K562 (cell line): ENCODE measurements at regions not wholly inside any gene's neighbourhood (a gene's known extent, or its start where the extent isn't known, plus 50 kb on each side); places are given as distances from the start of the nearest gene placed in this dataset.

Experiments
- ATAC-seq: fragments of 200-7000 bp; cut with Tn5 transposase; 3 replicates; pipeline ENCODE4 v1.9.1; 2020; ENCODE audit warnings: moderate library complexity
- BruUV-seq: library from RNA; stranded (reverse); fragments of 400-500 nt; replicated peaks from 2 replicates; lab custom pipeline; 2021; lab: Mats Ljungman, UMichigan
- CTCF ChIA-PET: fragments of 300-600 bp; formaldehyde crosslinking; extraction: SDS; loops from one replicate; lab custom pipeline; 2021; ENCODE audit warnings: low intra/inter-chr PET ratio; lab: Yijun Ruan, JAX
- POLR2A ChIA-PET: fragments of 300-600, 350-650 bp; sonication (Branson Sonifier 250); formaldehyde crosslinking; extraction: SDS; loops from one replicate; lab custom pipeline; 2021; ENCODE audit warnings: antibody characterized with exemption, inconsistent platforms; lab: Yijun Ruan, JAX
- DNase-seq, 4 experiments: peaks; one replicate each; pipeline versions ENCODE4 v3.0.0 to v3.0.0-alpha.2; 2011 to 2018; ENCODE audit warnings: low spot score in 3 of 4, mixed read lengths in 3 of 4; ENCODE audit errors: extremely low read depth in 1 of 4
- FAIRE-seq: peaks from 2 replicates; lab custom pipeline; 2011; peaks lifted over from hg19 to GRCh38; lab: Jason Lieb, UNC
- H2AFZ ChIP-seq: 2 replicates; pipeline ENCODE4 v1.6.0; 2011; ENCODE audit warnings: low read depth, low read length, control low read depth, inconsistent platforms
- H3K27ac ChIP-seq: fragments of 200-600 bp; 3 replicates; pipeline ENCODE4 v1.8.0; 2011; ENCODE audit warnings: low read depth, mild to moderate bottlenecking, control low read depth, inconsistent platforms, low read length, moderate library complexity, mixed read lengths; ENCODE audit errors: extremely low read depth
- H3K27me3 ChIP-seq, 2 experiments: fragments of 300-600 bp in 1 of 2; 2 replicates in 1 of 2; 3 replicates in 1 of 2; pipeline versions ENCODE4 v1.6.0 to v1.8.0; 2011; ENCODE audit warnings: inconsistent platforms in 2 of 2, low read length in 2 of 2, mild to moderate bottlenecking in 1 of 2, mixed read lengths in 1 of 2, moderate library complexity in 1 of 2; ENCODE audit not compliant: control insufficient read depth in 2 of 2, insufficient read depth in 2 of 2
- H3K36me3 ChIP-seq: fragments of 300-600 bp; 3 replicates; pipeline ENCODE4 v1.8.0; 2011; ENCODE audit warnings: mild to moderate bottlenecking, low read length, inconsistent platforms; ENCODE audit not compliant: control insufficient read depth, insufficient read depth
- H3K4me1 ChIP-seq, 2 experiments: fragments of 200-600 bp in 1 of 2; replicated peaks in 1 of 2; 2 replicates in 1 of 2; 3 replicates in 1 of 2; pipeline versions ENCODE4 v1.5.1 to v1.8.0; 2011; ENCODE audit warnings: inconsistent platforms in 2 of 2, low read length in 2 of 2, mild to moderate bottlenecking in 1 of 2, mixed read lengths in 1 of 2, moderate library complexity in 1 of 2; ENCODE audit not compliant: control insufficient read depth in 2 of 2, insufficient read depth in 2 of 2
- H3K4me2 ChIP-seq: 2 replicates; pipeline ENCODE4 v1.6.1; 2011; ENCODE audit warnings: low read length, control low read depth, inconsistent platforms, mixed read lengths; ENCODE audit not compliant: insufficient read depth
- H3K4me3 ChIP-seq: fragments of 200-600 bp; sonication (generic), shearing (Covaris generic); 2 replicates; pipeline ENCODE4 v1.5.1; 2016; ENCODE audit warnings: control low read depth, inconsistent platforms
- H3K79me2 ChIP-seq: fragments of 200-600 bp; 3 replicates; pipeline ENCODE4 v1.8.0; 2011; ENCODE audit warnings: low read length, inconsistent platforms; ENCODE audit not compliant: control insufficient read depth, insufficient read depth
- H3K9ac ChIP-seq, 2 experiments: 2 replicates each; pipeline versions ENCODE4 v1.6.0 to v1.6.1; 2011; ENCODE audit warnings: low read depth in 2 of 2, low read length in 2 of 2, control low read depth in 1 of 2, inconsistent platforms in 1 of 2, mild to moderate bottlenecking in 1 of 2, mixed read lengths in 1 of 2; ENCODE audit not compliant: insufficient read depth in 1 of 2
- H3K9me1 ChIP-seq: one replicate; pipeline ENCODE4 v1.6.0; 2011; ENCODE audit warnings: inconsistent platforms, mild to moderate bottlenecking, low read length, moderate library complexity; ENCODE audit not compliant: control insufficient read depth, insufficient read depth
- H3K9me3 ChIP-seq: replicated peaks from 2 replicates; pipeline ENCODE4 v1.5.1; 2011; ENCODE audit warnings: low read depth, low read length, inconsistent platforms; ENCODE audit not compliant: control insufficient read depth, insufficient read depth
- H4K20me1 ChIP-seq: replicated peaks from 2 replicates; pipeline ENCODE4 v1.6.1; 2011; ENCODE audit warnings: low read length, inconsistent platforms, mixed read lengths; ENCODE audit not compliant: control insufficient read depth, insufficient read depth
- ATF2 ChIP-seq: sonication (generic); formaldehyde crosslinking; IDR thresholded peaks from 2 replicates; pipeline ENCODE4 v1.8.1; 2022; ENCODE audit warnings: missing genetic modification reagents
- BCOR ChIP-seq: fragments of 450-650 bp; IDR thresholded peaks from 2 replicates; pipeline ENCODE4 v1.6.1; 2016
- CHD4 ChIP-seq: fragments of 200-600 bp; sonication (generic); IDR thresholded peaks from 3 replicates; pipeline ENCODE4 v1.6.1; 2012; ENCODE audit warnings: low read depth, mild to moderate bottlenecking, mixed read lengths, low read length, inconsistent platforms; ENCODE audit not compliant: insufficient read depth, insufficient replicate concordance, poor library complexity, severe bottlenecking
- CTBP1 ChIP-seq: fragments of 450-650 bp; IDR thresholded peaks from 2 replicates; pipeline ENCODE4 v1.6.1; 2016; ENCODE audit warnings: borderline replicate concordance
- E2F4 ChIP-seq: sonication (generic); formaldehyde crosslinking; IDR thresholded peaks from 2 replicates; pipeline ENCODE4 v1.8.0; 2022; ENCODE audit warnings: mild to moderate bottlenecking, low read depth, missing genetic modification reagents
- FOXO4 ChIP-seq: fragments of 450-650 bp; formaldehyde crosslinking; IDR thresholded peaks from 2 replicates; pipeline ENCODE4 v1.4.0; 2020; ENCODE audit warnings: mild to moderate bottlenecking, moderate library complexity
- HDAC1 ChIP-seq, 2 experiments: fragments of 450-650 bp; IDR thresholded peaks; 2 replicates each; pipeline ENCODE4 v1.6.1; 2016 to 2017; ENCODE audit warnings: inconsistent platforms in 1 of 2, mild to moderate bottlenecking in 1 of 2, moderate library complexity in 1 of 2
- HDAC8 ChIP-seq: fragments of 450-650 bp; IDR thresholded peaks from 2 replicates; pipeline ENCODE4 v1.6.1; 2016; ENCODE audit warnings: mild to moderate bottlenecking, missing genetic modification characterization, moderate library complexity, missing compliant biosample characterization
- KAT2B ChIP-seq: IDR thresholded peaks from one replicate; pipeline ENCODE4 v1.6.1; 2012; ENCODE audit warnings: low read depth, mild to moderate bottlenecking, control low read depth, inconsistent platforms, low read length, moderate library complexity
- NFRKB ChIP-seq: fragments of 450-650 bp; IDR thresholded peaks from 2 replicates; pipeline ENCODE4 v1.6.1; 2016; ENCODE audit warnings: low read depth
- POLR2AphosphoS2 ChIP-seq: IDR thresholded peaks from 2 replicates; pipeline ENCODE4 v1.6.1; 2012; ENCODE audit warnings: low read length, improper control_type of control experiment
- SMARCE1 ChIP-seq: fragments of 450-650 bp; IDR thresholded peaks from 2 replicates; pipeline ENCODE4 v1.7.1; 2016; ENCODE audit warnings: mild to moderate bottlenecking
- TCF3 ChIP-seq: sonication (generic); formaldehyde crosslinking; IDR thresholded peaks from 2 replicates; pipeline ENCODE4 v1.4.0; 2020; ENCODE audit warnings: mild to moderate bottlenecking, missing genetic modification reagents
- YBX1 ChIP-seq: fragments of 450-650 bp; IDR thresholded peaks from 2 replicates; pipeline ENCODE4 v1.7.1; 2016; ENCODE audit warnings: mild to moderate bottlenecking
- ZNF146 ChIP-seq: IDR thresholded peaks from one replicate; pipeline ENCODE4 v1.6.1; 2018; ENCODE audit warnings: missing compliant biosample characterization; ENCODE audit not compliant: unreplicated experiment
- ZNF184 ChIP-seq: sonication (generic); formaldehyde crosslinking; IDR thresholded peaks from 2 replicates; pipeline ENCODE4 v1.5.0; 2020; ENCODE audit warnings: missing genetic modification reagents
- WGBS: fragments of 100-300 bp; shearing (Covaris generic); methylation state at CpG from one replicate; pipeline ENCODE4 v1.1.6; 2016; ENCODE audit warnings: low coverage, mixed read lengths; ENCODE audit not compliant: insufficient coverage; ENCODE audit errors: missing lambda C conversion rate; 5-methylcytosine and 5-hydroxymethylcytosine counted together
- in situ Hi-C: fragments of 300-500 bp; cut with MboI; formaldehyde crosslinking; loops from 4 replicates; pipeline ENCODE4 v1.15.0; 2018; ENCODE audit warnings: inconsistent platforms, mixed read lengths
- intact Hi-C: fragments of 100-400 bp; cut with micrococcal nuclease; formaldehyde crosslinking; loops from 2 replicates; pipeline ENCODE4 v1.14.2; 2022
- TF ChIP-seq, protein P1 (sequence below): fragments of 450-650 bp; IDR thresholded peaks from 2 replicates; pipeline ENCODE4 v1.6.1; 2018; ENCODE audit warnings: mild to moderate bottlenecking, low read depth; ENCODE audit not compliant: partially characterized antibody

DNA sequence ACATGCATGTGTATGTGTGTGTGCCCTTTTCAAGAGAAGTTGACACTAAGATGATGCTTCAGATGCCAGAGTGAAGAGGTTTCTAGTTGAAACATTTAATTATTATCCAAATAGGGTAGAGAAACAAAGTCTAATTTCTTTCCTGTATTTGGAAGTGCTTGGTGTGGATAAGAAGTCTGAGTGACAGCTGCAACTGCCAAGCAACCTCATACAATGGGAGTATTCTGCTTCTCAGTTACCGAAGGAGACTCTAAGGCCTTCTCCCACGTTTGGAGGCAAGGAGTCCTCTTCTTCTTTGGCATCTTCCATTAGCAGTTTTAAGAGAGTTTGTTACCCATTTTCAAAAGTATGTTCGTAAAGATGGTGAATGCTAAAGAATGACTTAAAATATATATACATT, 82.4 kb downstream of the HDGFL1 start:
- H4K20me1 ChIP-seq, result no peaks in the 10 kb centered on the region
- intact Hi-C loops (no loop called here), in situ Hi-C loops (no loop called here)
- DNase-seq (no peak), FAIRE-seq (no peak), ATAC-seq (no peak)
- no peaks in the 10 kb centered on the region for H3K4me1 ChIP-seq
- H3K27ac ChIP-seq, result no peak overlapping the region
- ChIA-PET CTCF (no interaction called here), POLR2A (no interaction called here)
- H3K79me2 ChIP-seq, result no peaks in the 10 kb centered on the region
- no peaks in the 10 kb centered on the region for H3K9me1 ChIP-seq
- H2AFZ ChIP-seq, result no peak overlapping the region
- H3K4me2 ChIP-seq, result no peak overlapping the region
- no TSS peak for BruUV-seq
- H3K27me3 ChIP-seq, result no peaks in the 10 kb centered on the region
- no peaks in the 10 kb centered on the region for H3K36me3 ChIP-seq
- H3K9ac ChIP-seq, result no peak overlapping the region
- no peak overlapping the region for H3K4me3 ChIP-seq
- 0% methylated on average over 3 of the region's 3 CpGs for WGBS
- TF ChIP-seq KAT2B (no peak), TCF3 (CRISPR knock-in tag) (no peak), CTBP1 (no peak), HDAC8 (no peak), NFRKB (no peak), E2F4 (CRISPR knock-in tag) (no peak), ATF2 (CRISPR knock-in tag) (no peak), YBX1 (no peak), HDAC1 (IDR thresholded peaks at IDR 0.05) (no peak), FOXO4 (CRISPR knock-in tag) (no peak), ZNF146 (no peak), POLR2AphosphoS2 (no peak), SMARCE1 (no peak), BCOR (no peak), ZNF184 (no peak), CHD4 (no peak)
- TF ChIP-seq, protein P1, sequence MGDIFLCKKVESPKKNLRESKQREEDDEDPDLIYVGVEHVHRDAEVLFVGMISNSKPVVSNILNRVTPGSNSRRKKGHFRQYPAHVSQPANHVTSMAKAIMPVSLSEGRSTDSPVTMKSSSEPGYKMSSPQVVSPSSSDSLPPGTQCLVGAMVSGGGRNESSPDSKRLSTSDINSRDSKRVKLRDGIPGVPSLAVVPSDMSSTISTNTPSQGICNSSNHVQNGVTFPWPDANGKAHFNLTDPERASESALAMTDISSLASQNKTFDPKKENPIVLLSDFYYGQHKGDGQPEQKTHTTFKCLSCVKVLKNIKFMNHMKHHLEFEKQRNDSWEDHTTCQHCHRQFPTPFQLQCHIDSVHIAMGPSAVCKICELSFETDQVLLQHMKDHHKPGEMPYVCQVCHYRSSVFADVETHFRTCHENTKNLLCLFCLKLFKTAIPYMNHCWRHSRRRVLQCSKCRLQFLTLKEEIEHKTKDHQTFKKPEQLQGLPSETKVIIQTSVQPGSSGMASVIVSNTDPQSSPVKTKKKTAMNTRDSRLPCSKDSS, result no peak
- no peaks in the 10 kb centered on the region for H3K9me3 ChIP-seq
